ENCODE measurements at regions not wholly inside any gene's neighbourhood (a gene's known extent, or its start where the extent isn't known, plus 50 kb on each side); places are given as distances from the start of the nearest gene placed in this dataset.

- no peaks in the 10 kb centered on the region for H3K36me3 ChIP-seq
- 31% methylated on average over 4 of the region's 4 CpGs for WGBS
- peak; percentile 34 for DNase-seq (ENCODE audit: low spot score)
- TF ChIP-seq POLR2A (IDR thresholded peaks at IDR 0.05): no peak
- peak in 1 of 4 experiments; percentile 27 for TF ChIP-seq CTCF (IDR thresholded peaks at IDR 0.05)
- TF ChIP-seq POLR2AphosphoS5 (IDR thresholded peaks at IDR 0.05): peak; percentile 88
- no peaks in the 10 kb centered on the region for H3K27me3 ChIP-seq (replicated peaks; ENCODE audit: insufficient read depth)
- H3K4me3 ChIP-seq: no peak overlapping the region
- H3K27ac ChIP-seq: peak overlapping the region; percentile 25 to 73
- intact Hi-C loops (cut with DNase I): no loop called here
- no peaks in the 10 kb centered on the region for H3K9me3 ChIP-seq
- no peaks in the 10 kb centered on the region for H3K4me1 ChIP-seq (replicated peaks)
Measured at GRCh38 chr6:85798931-85799652, 156.4 kb upstream of the SYNCRIP start.

GRCh38 chr6:85797993-85798392, 155.3 kb upstream of the SYNCRIP start:
- intact Hi-C loops (cut with DNase I): no loop called here
- no peak overlapping the region for H3K4me3 ChIP-seq
- no peaks in the 10 kb centered on the region for H3K27me3 ChIP-seq (replicated peaks; ENCODE audit: insufficient read depth)
- H3K9me3 ChIP-seq: no peaks in the 10 kb centered on the region
- DNase-seq (ENCODE audit: low spot score): peak; percentile 63
- peak overlapping the region; percentile 17 to 69 for H3K27ac ChIP-seq
- WGBS: 47% methylated on average over 2 of the region's 2 CpGs
- TF ChIP-seq POLR2A (IDR thresholded peaks at IDR 0.05): no peak
- TF ChIP-seq POLR2AphosphoS5 (IDR thresholded peaks at IDR 0.05): peak; percentile 4
- no peak for TF ChIP-seq CTCF (IDR thresholded peaks at IDR 0.05)
- no peaks in the 10 kb centered on the region for H3K36me3 ChIP-seq
- H3K4me1 ChIP-seq (replicated peaks): no peaks in the 10 kb centered on the region

DNA sequence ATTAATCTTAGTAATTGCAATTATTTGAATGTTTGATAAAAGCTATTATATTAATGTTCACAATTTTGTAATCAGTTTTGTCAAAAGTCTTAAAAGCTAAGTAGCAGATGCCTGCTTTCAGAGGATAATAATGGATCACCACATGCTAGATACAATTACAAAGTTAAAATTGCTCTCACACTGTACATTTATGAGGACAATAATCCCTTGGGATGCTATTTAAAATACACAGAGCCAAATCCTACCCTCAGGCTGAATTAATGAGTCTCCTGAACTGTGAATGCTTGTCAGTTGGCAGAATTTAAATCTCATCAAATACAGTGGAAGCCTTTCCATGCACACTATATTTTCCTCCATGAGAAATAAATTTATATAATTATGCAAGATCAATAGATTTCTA, 153.3 kb upstream of the SYNCRIP start:
- H3K27me3 ChIP-seq (replicated peaks; ENCODE audit: insufficient read depth): no peaks in the 10 kb centered on the region
- no peaks in the 10 kb centered on the region for H3K4me1 ChIP-seq (replicated peaks)
- no peak for DNase-seq (ENCODE audit: low spot score)
- no peaks in the 10 kb centered on the region for H3K36me3 ChIP-seq
- H3K4me3 ChIP-seq: no peak overlapping the region
- TF ChIP-seq CTCF (IDR thresholded peaks at IDR 0.05) (no peak), POLR2AphosphoS5 (IDR thresholded peaks at IDR 0.05) (no peak), POLR2A (IDR thresholded peaks at IDR 0.05) (no peak)
- no peaks in the 10 kb centered on the region for H3K9me3 ChIP-seq
- H3K27ac ChIP-seq: no peak overlapping the region
- intact Hi-C loops (cut with DNase I): no loop called here

DNA sequence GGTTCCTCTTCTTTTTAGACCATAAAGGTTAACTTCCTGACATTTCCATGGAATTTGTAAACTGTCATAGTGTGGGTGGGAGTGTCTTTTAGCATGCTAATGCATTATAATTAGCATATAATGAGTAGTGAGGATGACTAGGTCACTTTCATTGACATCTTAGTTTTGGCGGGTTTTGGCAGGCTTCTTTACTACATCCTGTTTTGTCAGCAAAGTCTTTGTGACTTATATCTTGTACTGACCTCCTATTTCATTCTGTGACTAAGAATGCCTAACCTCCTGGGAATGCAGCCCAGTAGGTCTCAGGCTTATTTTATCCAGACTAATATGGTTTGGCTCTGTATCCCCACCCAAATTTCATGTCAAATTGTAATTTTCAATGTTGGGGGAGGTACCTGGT, 149.6 kb upstream of the SYNCRIP start:
- WGBS: 75% methylated on average over 1 of the region's 1 CpG
- Histone ChIP-seq H3K27me3 (replicated peaks; ENCODE audit: insufficient read depth) (no peaks in the 10 kb centered on the region), H3K4me1 (replicated peaks) (no peaks in the 10 kb centered on the region), H3K36me3 (no peaks in the 10 kb centered on the region), H3K27ac (no peak overlapping the region), H3K4me3 (no peak overlapping the region), H3K9me3 (no peaks in the 10 kb centered on the region)
- no peak for DNase-seq (ENCODE audit: low spot score)
- no peak for TF ChIP-seq POLR2AphosphoS5 (IDR thresholded peaks at IDR 0.05)
- TF ChIP-seq POLR2A (IDR thresholded peaks at IDR 0.05): no peak
- no peak for TF ChIP-seq CTCF (IDR thresholded peaks at IDR 0.05)
- intact Hi-C loops (cut with DNase I): no loop called here

GRCh38 chr6:85775883-85776282, 133.2 kb upstream of the SYNCRIP start:
- no peak overlapping the region for H3K27ac ChIP-seq
- WGBS: 90% methylated on average over 4 of the region's 4 CpGs
- no peaks in the 10 kb centered on the region for H3K36me3 ChIP-seq
- H3K27me3 ChIP-seq (replicated peaks; ENCODE audit: insufficient read depth): no peaks in the 10 kb centered on the region
- no peak for DNase-seq (ENCODE audit: low spot score)
- intact Hi-C loops (cut with DNase I): no loop called here
- H3K9me3 ChIP-seq: no peaks in the 10 kb centered on the region
- TF ChIP-seq POLR2A (IDR thresholded peaks at IDR 0.05) (no peak), POLR2AphosphoS5 (IDR thresholded peaks at IDR 0.05) (no peak), CTCF (IDR thresholded peaks at IDR 0.05) (no peak)
- H3K4me3 ChIP-seq: no peak overlapping the region
- H3K4me1 ChIP-seq (replicated peaks): peaks cover 6% of the 10 kb centered on the region

Measured in prostate gland (tissue), 2 donors.